ENCODE measurements at regions not wholly inside any gene's neighbourhood (a gene's known extent, or its start where the extent isn't known, plus 50 kb on each side); places are given as distances from the start of the nearest gene placed in this dataset.

DNA sequence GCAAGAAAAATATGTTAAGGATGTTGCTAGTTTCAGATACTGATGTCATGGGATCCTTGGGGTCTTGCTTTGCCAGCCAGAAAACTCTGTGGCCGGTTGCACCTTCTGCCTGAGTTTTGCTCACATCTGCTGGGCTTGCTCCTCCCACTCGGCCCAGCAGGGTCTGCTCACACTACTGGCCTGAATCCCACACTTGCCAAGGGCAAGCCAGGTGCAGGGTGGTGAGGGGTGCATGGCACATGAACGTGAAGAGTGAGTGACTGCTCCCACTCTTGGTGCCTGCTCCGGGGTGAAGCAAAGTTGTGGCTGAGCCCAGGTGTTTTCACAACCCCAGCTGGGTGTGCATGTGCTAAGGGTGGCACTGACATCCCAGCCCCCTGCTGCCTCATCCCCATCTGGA lies 83.1 kb upstream of the STARD4 start (continued):
- TF ChIP-seq, protein P1, sequence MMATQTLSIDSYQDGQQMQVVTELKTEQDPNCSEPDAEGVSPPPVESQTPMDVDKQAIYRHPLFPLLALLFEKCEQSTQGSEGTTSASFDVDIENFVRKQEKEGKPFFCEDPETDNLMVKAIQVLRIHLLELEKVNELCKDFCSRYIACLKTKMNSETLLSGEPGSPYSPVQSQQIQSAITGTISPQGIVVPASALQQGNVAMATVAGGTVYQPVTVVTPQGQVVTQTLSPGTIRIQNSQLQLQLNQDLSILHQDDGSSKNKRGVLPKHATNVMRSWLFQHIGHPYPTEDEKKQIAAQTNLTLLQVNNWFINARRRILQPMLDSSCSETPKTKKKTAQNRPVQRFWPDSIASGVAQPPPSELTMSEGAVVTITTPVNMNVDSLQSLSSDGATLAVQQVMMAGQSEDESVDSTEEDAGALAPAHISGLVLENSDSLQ (IDR thresholded peaks at IDR 0.05): no peak

DNA sequence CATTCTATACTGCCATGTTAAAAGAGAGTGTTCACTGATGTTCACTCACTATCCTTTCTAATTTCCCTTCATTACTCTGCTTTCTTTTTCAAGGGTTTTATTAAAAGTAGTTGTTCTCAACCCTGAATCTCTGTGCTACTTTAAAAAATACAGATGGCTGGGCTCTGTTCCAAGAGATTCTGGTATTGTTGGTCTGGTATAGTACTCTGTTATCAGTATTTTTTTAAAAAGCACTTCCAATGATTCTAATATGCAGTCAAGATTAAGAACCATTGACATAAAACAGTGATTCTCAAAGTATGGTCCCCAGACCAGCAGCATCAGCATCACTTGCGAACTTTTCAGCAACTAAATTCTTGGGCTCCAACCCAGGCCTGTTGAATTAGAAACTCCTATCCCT lies 77.0 kb upstream of the STARD4 start:
- ChIA-PET CTCF (no interaction called here), POLR2A (no interaction called here), SMC1A (ENCODE audit: uncharacterized antibody, unreplicated experiment) (no interaction called here), RAD21 (ENCODE audit: unreplicated experiment) (no interaction called here)
- Histone ChIP-seq H3K4me1 (ENCODE audit: control insufficient read depth, insufficient read depth, low read length) (no peaks in the 10 kb centered on the region), H3K9ac (ENCODE audit: control insufficient read depth, insufficient read depth, low read length) (no peak overlapping the region), H3K27me3 (replicated peaks in 1 of 2; ENCODE audit: control insufficient read depth in 2 of 2, insufficient read depth in 2 of 2, low read length in 1 of 2) (no peaks in the 10 kb centered on the region), H3K4me2 (ENCODE audit: control insufficient read depth, insufficient read depth) (no peak overlapping the region), H2AFZ (ENCODE audit: control insufficient read depth, low read depth, low read length) (no peak overlapping the region), H3K27ac (ENCODE audit: control insufficient read depth, insufficient read depth) (no peak overlapping the region), H3K36me3 (ENCODE audit: control insufficient read depth in 2 of 2, insufficient read depth in 2 of 2, low read length in 1 of 2) (no peaks in the 10 kb centered on the region), H3K4me3 (no peak overlapping the region), H3K9me3 (replicated peaks; ENCODE audit: control insufficient read depth, insufficient read depth, low read length) (no peaks in the 10 kb centered on the region), H3K79me2 (ENCODE audit: control insufficient read depth, insufficient read depth, low read length) (no peaks in the 10 kb centered on the region), H4K20me1 (ENCODE audit: control insufficient read depth, insufficient read depth) (no peaks in the 10 kb centered on the region)
- in situ Hi-C loops (cut with MboI): no loop called here
- no TSS peak for BruUV-seq (replicated peaks)
- no peak for FAIRE-seq
- 0% methylated on average over 1 of the region's 1 CpG for WGBS (ENCODE audit: insufficient coverage, insufficient replicate concordance, low lambda C conversion rate, missing lambda C conversion rate)
- intact Hi-C loops (cut with micrococcal nuclease; ENCODE audit: unreplicated experiment): no loop called here
- ATAC-seq: no peak
- DNase-seq (ENCODE audit: low read depth, low spot score): no peak
- TF ChIP-seq HDGF (IDR thresholded peaks at IDR 0.05): no peak
- TF ChIP-seq, protein P2, sequence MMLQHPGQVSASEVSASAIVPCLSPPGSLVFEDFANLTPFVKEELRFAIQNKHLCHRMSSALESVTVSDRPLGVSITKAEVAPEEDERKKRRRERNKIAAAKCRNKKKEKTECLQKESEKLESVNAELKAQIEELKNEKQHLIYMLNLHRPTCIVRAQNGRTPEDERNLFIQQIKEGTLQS (IDR thresholded peaks at IDR 0.05; ENCODE audit: borderline replicate concordance, extremely low read depth, low read depth, low read length): no peak
- no peak for TF ChIP-seq EP300 (IDR thresholded peaks at IDR 0.05; ENCODE audit: borderline replicate concordance in 1 of 2, control insufficient read depth in 1 of 2, low read depth in 2 of 2, low read length in 2 of 2)
- TF ChIP-seq KAT2A (conservative IDR thresholded peaks at IDR 0.05; ENCODE audit: control insufficient read depth, low read depth, low read length): no peak
- TF ChIP-seq NRF1 (conservative IDR thresholded peaks at IDR 0.05; ENCODE audit: low read depth, low read length): no peak
- no peak for TF ChIP-seq JUND (IDR thresholded peaks at IDR 0.05; ENCODE audit: low read depth, low read length)
- TF ChIP-seq, protein P3, sequence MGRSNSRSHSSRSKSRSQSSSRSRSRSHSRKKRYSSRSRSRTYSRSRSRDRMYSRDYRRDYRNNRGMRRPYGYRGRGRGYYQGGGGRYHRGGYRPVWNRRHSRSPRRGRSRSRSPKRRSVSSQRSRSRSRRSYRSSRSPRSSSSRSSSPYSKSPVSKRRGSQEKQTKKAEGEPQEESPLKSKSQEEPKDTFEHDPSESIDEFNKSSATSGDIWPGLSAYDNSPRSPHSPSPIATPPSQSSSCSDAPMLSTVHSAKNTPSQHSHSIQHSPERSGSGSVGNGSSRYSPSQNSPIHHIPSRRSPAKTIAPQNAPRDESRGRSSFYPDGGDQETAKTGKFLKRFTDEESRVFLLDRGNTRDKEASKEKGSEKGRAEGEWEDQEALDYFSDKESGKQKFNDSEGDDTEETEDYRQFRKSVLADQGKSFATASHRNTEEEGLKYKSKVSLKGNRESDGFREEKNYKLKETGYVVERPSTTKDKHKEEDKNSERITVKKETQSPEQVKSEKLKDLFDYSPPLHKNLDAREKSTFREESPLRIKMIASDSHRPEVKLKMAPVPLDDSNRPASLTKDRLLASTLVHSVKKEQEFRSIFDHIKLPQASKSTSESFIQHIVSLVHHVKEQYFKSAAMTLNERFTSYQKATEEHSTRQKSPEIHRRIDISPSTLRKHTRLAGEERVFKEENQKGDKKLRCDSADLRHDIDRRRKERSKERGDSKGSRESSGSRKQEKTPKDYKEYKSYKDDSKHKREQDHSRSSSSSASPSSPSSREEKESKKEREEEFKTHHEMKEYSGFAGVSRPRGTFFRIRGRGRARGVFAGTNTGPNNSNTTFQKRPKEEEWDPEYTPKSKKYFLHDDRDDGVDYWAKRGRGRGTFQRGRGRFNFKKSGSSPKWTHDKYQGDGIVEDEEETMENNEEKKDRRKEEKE (IDR thresholded peaks at IDR 0.05): no peak
- no peak for TF ChIP-seq CEBPB (IDR thresholded peaks at IDR 0.05; ENCODE audit: borderline replicate concordance in 1 of 2, low read depth in 2 of 2, low read length in 2 of 2)
- no peak for TF ChIP-seq HDAC2 (IDR thresholded peaks at IDR 0.05)
- TF ChIP-seq BMI1 (IDR thresholded peaks at IDR 0.05; ENCODE audit: borderline replicate concordance): no peak
- TF ChIP-seq TCF7 (IDR thresholded peaks at IDR 0.05; ENCODE audit: borderline replicate concordance): no peak
- TF ChIP-seq, protein P4, sequence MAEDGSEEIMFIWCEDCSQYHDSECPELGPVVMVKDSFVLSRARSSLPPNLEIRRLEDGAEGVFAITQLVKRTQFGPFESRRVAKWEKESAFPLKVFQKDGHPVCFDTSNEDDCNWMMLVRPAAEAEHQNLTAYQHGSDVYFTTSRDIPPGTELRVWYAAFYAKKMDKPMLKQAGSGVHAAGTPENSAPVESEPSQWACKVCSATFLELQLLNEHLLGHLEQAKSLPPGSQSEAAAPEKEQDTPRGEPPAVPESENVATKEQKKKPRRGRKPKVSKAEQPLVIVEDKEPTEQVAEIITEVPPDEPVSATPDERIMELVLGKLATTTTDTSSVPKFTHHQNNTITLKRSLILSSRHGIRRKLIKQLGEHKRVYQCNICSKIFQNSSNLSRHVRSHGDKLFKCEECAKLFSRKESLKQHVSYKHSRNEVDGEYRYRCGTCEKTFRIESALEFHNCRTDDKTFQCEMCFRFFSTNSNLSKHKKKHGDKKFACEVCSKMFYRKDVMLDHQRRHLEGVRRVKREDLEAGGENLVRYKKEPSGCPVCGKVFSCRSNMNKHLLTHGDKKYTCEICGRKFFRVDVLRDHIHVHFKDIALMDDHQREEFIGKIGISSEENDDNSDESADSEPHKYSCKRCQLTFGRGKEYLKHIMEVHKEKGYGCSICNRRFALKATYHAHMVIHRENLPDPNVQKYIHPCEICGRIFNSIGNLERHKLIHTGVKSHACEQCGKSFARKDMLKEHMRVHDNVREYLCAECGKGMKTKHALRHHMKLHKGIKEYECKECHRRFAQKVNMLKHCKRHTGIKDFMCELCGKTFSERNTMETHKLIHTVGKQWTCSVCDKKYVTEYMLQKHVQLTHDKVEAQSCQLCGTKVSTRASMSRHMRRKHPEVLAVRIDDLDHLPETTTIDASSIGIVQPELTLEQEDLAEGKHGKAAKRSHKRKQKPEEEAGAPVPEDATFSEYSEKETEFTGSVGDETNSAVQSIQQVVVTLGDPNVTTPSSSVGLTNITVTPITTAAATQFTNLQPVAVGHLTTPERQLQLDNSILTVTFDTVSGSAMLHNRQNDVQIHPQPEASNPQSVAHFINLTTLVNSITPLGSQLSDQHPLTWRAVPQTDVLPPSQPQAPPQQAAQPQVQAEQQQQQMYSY (CRISPR knock-in tag; IDR thresholded peaks at IDR 0.05): no peak
- TF ChIP-seq, protein P5, sequence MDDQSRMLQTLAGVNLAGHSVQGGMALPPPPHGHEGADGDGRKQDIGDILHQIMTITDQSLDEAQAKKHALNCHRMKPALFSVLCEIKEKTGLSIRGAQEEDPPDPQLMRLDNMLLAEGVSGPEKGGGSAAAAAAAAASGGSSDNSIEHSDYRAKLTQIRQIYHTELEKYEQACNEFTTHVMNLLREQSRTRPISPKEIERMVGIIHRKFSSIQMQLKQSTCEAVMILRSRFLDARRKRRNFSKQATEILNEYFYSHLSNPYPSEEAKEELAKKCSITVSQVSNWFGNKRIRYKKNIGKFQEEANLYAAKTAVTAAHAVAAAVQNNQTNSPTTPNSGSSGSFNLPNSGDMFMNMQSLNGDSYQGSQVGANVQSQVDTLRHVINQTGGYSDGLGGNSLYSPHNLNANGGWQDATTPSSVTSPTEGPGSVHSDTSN (IDR thresholded peaks at IDR 0.05; ENCODE audit: insufficient replicate concordance, low read depth, low read length): no peak
